C4-2B (cell line): ENCODE measurements at regions not wholly inside any gene's neighbourhood (a gene's known extent, or its start where the extent isn't known, plus 50 kb on each side); places are given as distances from the start of the nearest gene placed in this dataset.

Source experiments
- CTCF ChIP-seq: fragments of 450-650 bp; conservative IDR thresholded peaks from 2 replicates; pipeline ENCODE4 v1.5.1; 2017; ENCODE audit warnings: mild to moderate bottlenecking
- ZFX ChIP-seq: fragments of 450-650 bp; IDR thresholded peaks from 2 replicates; pipeline ENCODE4 v1.6.1; 2017

- TF ChIP-seq CTCF = no peak
- no peak for TF ChIP-seq ZFX
Measured at GRCh38 chr6:5837323-5837722, 169.4 kb downstream of the NRN1 start.
